ENCODE measurements at regions not wholly inside any gene's neighbourhood (a gene's known extent, or its start where the extent isn't known, plus 50 kb on each side); places are given as distances from the start of the nearest gene placed in this dataset.

GRCh38 chr13:33487575-33488243 lies 202.2 kb upstream of the STARD13 start:
- in situ Hi-C loops (cut with HindIII; ENCODE audit: low sequenced_read_pairs): loop anchor here (5.0 kb wide), 1 partner anchor 35 kb away; no protein-coding TSS in a partner anchor
- no peak for DNase-seq (ENCODE audit: low read depth)
- no peak overlapping the region for H3K4me3 ChIP-seq (ENCODE audit: low read depth, low read length)

GRCh38 chr13:33489563-33489962 lies 204.0 kb upstream of the STARD13 start:
- TF ChIP-seq CTCF (IDR thresholded peaks at IDR 0.05; ENCODE audit: low read depth, low read length, missing control alignments): no peak
- no peak overlapping the region for H3K4me3 ChIP-seq (ENCODE audit: low read depth, low read length)
- in situ Hi-C loops (cut with HindIII; ENCODE audit: low sequenced_read_pairs): loop anchor here (5.0 kb wide), 1 partner anchor 37 kb away; no protein-coding TSS in a partner anchor
- DNase-seq (ENCODE audit: low read depth): no peak

More at GRCh38 chr13:33487575-33488243, 202.2 kb upstream of the STARD13 start:
- no peak for TF ChIP-seq CTCF (IDR thresholded peaks at IDR 0.05; ENCODE audit: low read depth, low read length, missing control alignments)

GRCh38 chr13:33490461-33491327 lies 205.1 kb upstream of the STARD13 start:
- in situ Hi-C loops (cut with HindIII; ENCODE audit: low sequenced_read_pairs): no loop called here
- DNase-seq (ENCODE audit: low read depth): no peak
- H3K4me3 ChIP-seq (ENCODE audit: low read depth, low read length): no peak overlapping the region
- no peak for TF ChIP-seq CTCF (IDR thresholded peaks at IDR 0.05; ENCODE audit: low read depth, low read length, missing control alignments)

- in situ Hi-C loops (cut with HindIII; ENCODE audit: low sequenced_read_pairs): no loop called here
- no peak for TF ChIP-seq CTCF (IDR thresholded peaks at IDR 0.05; ENCODE audit: low read depth, low read length, missing control alignments)
- DNase-seq (ENCODE audit: low read depth): no peak
- H3K4me3 ChIP-seq (ENCODE audit: low read depth, low read length): no peak overlapping the region
Measured at GRCh38 chr13:33493672-33494365, 208.3 kb upstream of the STARD13 start.

- in situ Hi-C loops (cut with HindIII; ENCODE audit: low sequenced_read_pairs): no loop called here
- peak; percentile 80 for DNase-seq (ENCODE audit: low read depth)
- no peak for TF ChIP-seq CTCF (IDR thresholded peaks at IDR 0.05; ENCODE audit: low read depth, low read length, missing control alignments)
- no peak overlapping the region for H3K4me3 ChIP-seq (ENCODE audit: low read depth, low read length)
Measured at GRCh38 chr13:33494596-33495204, 209.1 kb upstream of the STARD13 start.

GRCh38 chr13:33496336-33496735 lies 210.8 kb upstream of the STARD13 start:
- in situ Hi-C loops (cut with HindIII; ENCODE audit: low sequenced_read_pairs): no loop called here
- H3K4me3 ChIP-seq (ENCODE audit: low read depth, low read length): no peak overlapping the region
- TF ChIP-seq CTCF (IDR thresholded peaks at IDR 0.05; ENCODE audit: low read depth, low read length, missing control alignments): no peak
- DNase-seq (ENCODE audit: low read depth): no peak

Data from astrocyte of the cerebellum (primary cell).